Omental fat pad (tissue), 3 donors: ENCODE measurements at regions not wholly inside any gene's neighbourhood (a gene's known extent, or its start where the extent isn't known, plus 50 kb on each side); places are given as distances from the start of the nearest gene placed in this dataset.

Source experiments
- ATAC-seq: fragments of 150-250 bp; one replicate; pipeline ENCODE4 v1.9.1; 2016; ENCODE audit warnings: mild to moderate bottlenecking, moderate library complexity; ENCODE audit not compliant: low FRiP score
- DNase-seq: peaks from one replicate; pipeline ENCODE4 v3.0.0-alpha.2; 2019; ENCODE audit warnings: low spot score
- TF ChIP-seq, protein P1 (sequence below), 3 donors: fragments of 450-650 bp; IDR thresholded peaks; one replicate each; pipeline ENCODE4 v1.5.1; 2016 to 2017; ENCODE audit warnings: antibody characterized with exemption in 3 of 3, mild to moderate bottlenecking in 3 of 3, moderate library complexity in 2 of 3

DNA sequence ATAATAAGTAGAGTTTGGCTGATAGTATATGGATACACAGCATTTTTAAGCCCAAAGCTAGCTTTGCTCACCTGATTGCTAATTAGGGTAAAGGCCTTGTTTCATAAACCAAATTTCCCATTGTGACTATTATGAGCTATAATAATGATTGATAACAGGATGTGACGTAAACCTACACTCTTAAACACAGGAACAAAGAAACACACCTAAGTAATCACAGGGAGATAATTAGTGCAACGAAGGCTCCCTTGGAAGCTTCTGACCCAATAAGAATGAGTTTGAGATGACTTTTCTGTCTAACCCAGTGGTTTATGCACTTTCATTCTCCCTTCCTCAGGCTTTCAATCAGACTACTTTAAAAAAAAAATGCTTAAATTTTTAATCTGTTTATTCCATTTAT is 683.2 kb downstream of the SATB2 start:
- no peak for DNase-seq
- ATAC-seq = no peak
- TF ChIP-seq, protein P1, sequence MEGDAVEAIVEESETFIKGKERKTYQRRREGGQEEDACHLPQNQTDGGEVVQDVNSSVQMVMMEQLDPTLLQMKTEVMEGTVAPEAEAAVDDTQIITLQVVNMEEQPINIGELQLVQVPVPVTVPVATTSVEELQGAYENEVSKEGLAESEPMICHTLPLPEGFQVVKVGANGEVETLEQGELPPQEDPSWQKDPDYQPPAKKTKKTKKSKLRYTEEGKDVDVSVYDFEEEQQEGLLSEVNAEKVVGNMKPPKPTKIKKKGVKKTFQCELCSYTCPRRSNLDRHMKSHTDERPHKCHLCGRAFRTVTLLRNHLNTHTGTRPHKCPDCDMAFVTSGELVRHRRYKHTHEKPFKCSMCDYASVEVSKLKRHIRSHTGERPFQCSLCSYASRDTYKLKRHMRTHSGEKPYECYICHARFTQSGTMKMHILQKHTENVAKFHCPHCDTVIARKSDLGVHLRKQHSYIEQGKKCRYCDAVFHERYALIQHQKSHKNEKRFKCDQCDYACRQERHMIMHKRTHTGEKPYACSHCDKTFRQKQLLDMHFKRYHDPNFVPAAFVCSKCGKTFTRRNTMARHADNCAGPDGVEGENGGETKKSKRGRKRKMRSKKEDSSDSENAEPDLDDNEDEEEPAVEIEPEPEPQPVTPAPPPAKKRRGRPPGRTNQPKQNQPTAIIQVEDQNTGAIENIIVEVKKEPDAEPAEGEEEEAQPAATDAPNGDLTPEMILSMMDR (IDR thresholded peaks at IDR 0.05) = no peak

DNA sequence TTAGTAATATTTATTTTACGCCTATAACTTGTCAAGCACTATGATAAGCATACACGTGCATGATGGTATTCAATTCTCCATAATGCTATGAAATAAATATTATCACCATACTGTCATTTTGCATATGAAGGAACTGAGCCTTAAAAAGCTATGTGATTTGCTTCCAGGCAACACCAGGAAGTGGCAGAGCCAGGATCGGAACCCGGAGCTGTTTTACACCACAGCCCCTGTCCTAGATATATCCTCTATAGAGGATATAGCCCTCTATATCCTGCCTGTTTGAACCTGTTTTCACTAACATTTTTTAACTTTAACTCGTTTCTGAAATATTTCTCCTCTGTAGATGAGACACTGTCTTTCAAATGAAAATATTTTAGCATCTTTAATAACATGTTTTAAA is 690.0 kb downstream of the SATB2 start:
- TF ChIP-seq, protein P1 (IDR thresholded peaks at IDR 0.05) = no peak
- ATAC-seq (no peak), DNase-seq (no peak)

DNA sequence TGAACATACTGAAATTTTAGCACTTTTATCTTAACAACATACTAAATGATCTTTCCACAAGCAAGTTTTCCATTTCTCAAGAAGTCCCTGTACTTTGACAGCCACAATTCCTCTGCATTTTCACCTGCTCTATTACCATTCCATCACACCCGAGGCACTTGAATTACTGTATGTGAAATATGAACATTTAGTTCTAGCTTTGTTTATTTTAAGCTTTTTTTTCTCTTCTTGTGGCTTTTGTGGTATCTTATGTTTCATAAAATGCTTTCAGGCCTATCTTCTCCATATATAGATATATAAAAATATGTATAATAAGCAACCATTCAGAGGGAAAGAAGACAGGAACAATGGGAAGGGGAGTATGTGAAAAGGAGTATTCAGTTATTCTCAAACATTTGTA is 693.9 kb downstream of the SATB2 start:
- TF ChIP-seq, protein P1 (IDR thresholded peaks at IDR 0.05) = no peak
- ATAC-seq (no peak), DNase-seq (no peak)

DNA sequence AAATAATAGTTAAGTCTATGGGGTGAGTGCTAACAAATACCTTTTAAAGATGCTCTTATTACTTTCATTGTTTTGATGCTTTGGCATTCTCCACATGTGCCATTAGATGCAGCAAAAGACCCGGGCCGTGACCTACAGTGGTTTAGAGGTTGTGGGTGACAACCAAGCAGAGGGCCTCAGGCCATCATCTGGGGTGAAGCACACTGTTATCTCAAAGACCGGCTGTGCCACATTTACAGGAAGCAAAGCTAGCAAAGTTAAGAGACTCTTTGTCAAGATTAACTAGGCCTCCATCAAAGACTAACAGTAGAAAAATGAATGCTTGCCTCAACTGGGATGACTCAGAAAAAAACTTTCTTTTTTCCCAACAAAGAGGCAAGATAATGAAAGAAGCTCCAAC is 695.3 kb downstream of the SATB2 start:
- TF ChIP-seq, protein P1 (IDR thresholded peaks at IDR 0.05) = no peak
- DNase-seq (no peak), ATAC-seq (no peak)

DNA sequence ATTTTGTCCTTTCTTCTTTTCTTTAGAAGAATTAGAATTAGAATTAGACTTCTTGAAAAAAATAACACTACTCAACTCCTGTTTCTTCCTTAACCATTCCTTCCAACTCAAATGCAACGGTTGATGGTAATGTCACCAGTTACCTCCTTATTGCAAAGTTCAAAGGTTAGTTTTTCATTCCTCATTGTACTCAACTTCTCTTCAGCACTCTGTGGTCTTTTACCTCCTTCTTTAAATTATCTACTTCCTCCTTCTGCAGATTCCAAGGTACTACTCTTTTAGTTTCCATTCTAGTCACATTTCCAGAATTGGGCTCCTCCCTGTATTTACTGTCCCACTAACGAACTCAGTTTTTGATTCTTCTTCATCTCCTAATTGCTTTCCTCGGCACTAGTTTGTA is 700.7 kb downstream of the SATB2 start:
- ATAC-seq (no peak), DNase-seq (no peak)
- TF ChIP-seq, protein P1 (IDR thresholded peaks at IDR 0.05) = no peak

DNA sequence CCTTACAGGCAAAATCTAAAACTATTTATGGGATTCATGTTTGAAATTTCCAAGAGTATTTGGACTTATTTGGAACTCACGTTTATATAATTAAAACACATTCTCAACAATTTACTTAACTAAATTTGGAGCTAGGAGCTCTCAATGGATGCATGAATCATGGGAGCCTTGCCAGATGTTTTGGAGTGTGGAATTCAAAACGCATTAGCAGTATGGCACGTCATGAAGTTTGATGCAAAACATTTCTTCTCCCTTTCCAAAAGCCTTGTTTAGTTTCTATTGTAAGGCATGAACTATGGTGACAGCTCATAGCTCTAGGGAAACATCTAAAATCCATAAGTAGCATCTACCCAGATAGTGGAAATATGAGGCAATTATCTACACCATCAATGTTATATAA is 701.6 kb downstream of the SATB2 start:
- no peak for DNase-seq
- TF ChIP-seq, protein P1 (IDR thresholded peaks at IDR 0.05) = no peak
- no peak for ATAC-seq

DNA sequence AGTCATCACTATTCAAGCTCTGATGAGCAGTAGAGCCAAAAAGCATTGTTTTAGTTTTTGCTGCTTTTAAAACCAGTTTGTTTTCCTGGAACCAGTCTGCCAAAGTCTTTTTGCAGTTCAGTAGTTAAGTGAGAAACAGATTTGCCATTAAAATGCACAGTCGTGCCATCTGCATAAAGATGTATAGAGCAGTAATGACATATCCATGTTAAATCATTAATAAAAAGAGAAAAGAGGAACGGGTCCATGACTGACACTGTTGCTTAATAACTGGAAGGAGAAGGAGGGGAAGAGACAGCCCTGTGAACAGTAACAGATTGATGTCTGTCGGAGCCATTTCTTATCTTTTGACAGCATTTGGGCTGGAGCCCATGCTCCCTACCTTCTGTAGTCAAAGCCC is 704.6 kb downstream of the SATB2 start:
- TF ChIP-seq, protein P1 (IDR thresholded peaks at IDR 0.05) = no peak
- DNase-seq = no peak
- no peak for ATAC-seq
